LNCAP (cell line): ENCODE measurements at regions not wholly inside any gene's neighbourhood (a gene's known extent, or its start where the extent isn't known, plus 50 kb on each side); places are given as distances from the start of the nearest gene placed in this dataset.

ENCODE experiments used
- TF ChIP-seq, protein P1 (sequence below): fragments of 450-650 bp; IDR thresholded peaks from 2 replicates; pipeline ENCODE4 v1.5.1; 2017; ENCODE audit warnings: mild to moderate bottlenecking

DNA sequence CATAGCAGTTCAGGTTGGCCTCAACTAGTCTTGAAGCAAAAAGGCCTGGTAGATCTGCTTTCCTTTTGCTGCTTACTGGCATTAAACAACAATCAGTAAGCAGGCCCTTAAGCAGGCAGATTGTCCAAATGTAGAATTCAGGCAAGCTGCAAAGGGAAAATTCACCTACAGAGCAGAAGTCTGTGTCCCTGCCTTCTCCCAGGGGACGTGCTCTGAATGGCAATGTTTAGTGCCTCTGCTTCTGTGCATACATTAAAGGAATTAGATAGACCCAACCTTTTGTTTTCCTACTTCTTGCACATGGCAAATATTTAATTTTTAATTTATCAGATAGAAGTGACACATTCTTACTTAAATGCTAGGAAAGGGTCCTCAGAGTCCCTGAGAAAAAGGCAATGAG is 328.8 kb upstream of the PIK3R1 start:
- TF ChIP-seq, protein P1, sequence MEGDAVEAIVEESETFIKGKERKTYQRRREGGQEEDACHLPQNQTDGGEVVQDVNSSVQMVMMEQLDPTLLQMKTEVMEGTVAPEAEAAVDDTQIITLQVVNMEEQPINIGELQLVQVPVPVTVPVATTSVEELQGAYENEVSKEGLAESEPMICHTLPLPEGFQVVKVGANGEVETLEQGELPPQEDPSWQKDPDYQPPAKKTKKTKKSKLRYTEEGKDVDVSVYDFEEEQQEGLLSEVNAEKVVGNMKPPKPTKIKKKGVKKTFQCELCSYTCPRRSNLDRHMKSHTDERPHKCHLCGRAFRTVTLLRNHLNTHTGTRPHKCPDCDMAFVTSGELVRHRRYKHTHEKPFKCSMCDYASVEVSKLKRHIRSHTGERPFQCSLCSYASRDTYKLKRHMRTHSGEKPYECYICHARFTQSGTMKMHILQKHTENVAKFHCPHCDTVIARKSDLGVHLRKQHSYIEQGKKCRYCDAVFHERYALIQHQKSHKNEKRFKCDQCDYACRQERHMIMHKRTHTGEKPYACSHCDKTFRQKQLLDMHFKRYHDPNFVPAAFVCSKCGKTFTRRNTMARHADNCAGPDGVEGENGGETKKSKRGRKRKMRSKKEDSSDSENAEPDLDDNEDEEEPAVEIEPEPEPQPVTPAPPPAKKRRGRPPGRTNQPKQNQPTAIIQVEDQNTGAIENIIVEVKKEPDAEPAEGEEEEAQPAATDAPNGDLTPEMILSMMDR: no peak

DNA sequence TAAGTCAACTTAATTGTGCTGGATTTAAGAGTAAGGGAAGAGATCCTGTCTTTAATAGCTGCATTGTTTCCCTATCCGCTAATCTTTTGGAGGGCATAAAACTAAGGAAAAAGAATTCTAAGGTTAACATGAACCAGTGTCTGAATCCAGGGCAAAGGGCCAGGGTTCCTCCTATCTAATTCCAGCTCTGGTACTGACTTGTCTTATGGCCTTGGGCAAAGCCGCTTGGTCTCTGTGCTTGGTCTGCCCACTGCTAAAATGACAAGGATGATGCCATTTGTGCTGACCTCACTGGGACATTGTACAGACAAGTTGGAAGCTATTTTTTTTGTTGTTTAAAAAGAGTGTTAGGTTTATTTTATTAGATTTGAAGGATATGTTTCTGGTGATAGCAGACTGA is 334.7 kb upstream of the PIK3R1 start:
- TF ChIP-seq, protein P1: no peak

DNA sequence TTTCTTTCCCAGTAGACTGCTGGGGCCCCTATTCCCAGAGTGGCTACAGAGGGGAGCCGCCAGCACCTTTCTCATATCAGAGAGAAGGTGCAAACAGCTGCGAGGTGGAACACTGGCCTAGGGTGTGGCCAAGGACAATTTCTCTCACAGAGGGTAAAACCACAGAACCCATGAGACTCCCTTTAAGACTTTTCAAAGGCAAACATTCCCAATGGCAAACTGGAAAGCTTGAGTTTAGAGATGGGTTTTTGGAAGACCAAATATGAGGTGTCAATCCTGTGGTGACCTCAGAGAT is 335.1 kb upstream of the PIK3R1 start:
- TF ChIP-seq, protein P1: no peak

DNA sequence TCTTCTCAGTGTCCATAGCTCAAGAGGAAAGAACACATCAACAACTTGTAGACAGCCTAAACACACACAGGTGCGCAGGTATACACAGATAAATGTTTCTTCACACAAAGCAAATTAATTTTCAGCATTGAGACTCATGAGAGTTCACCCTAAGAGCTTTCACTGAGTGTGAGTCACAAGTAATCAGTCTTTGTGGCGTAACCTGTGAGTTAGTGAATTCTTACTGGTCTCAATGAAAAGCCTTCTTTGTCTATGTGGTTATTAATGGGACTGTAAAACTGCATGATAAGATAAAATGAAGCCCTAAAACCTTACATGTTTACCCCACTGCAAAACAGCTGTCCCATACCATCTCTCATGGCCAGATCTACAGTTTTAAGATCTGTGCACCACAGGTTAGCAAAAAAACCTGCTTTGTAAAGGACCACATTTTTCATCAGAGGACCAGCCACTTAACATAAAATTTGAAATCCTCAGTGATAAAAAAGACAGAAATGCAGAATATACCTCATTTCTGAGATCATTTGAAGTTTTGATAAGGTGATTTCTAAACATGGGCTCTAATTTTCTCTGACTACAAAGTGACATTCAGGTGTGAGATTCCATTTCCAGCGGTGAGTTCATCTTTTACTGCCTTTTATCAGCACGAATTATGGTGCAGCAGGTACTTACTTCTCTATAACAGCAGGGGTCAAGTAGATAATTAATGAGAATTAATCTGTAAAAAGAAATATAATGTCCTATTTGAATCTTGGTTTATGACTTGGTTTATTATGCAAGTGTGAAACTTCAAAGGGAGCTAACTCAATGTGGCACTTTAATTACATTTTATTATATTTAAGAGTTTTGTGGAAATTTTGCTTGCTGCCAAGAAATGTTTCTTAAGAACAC is 335.7 kb upstream of the PIK3R1 start:
- TF ChIP-seq, protein P1: no peak

DNA sequence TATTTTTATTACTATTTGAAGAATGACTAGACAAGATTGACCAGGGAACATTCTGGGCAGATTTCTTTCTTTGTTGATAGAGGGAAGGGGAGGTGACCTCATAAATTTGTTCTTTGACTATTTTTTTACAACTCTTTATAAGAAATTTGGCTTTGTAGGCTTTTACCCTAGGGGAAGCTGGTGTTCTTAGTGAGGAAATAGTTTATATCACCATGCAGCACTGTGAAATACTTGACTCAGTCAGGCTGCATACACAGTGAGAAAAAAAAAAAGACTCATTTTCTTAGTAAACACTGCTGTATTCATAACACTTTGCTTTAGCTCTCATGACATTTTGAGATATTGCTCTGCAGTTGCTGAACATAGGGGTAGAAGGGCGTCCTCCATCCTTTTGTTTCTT is 336.6 kb upstream of the PIK3R1 start:
- TF ChIP-seq, protein P1: no peak

DNA sequence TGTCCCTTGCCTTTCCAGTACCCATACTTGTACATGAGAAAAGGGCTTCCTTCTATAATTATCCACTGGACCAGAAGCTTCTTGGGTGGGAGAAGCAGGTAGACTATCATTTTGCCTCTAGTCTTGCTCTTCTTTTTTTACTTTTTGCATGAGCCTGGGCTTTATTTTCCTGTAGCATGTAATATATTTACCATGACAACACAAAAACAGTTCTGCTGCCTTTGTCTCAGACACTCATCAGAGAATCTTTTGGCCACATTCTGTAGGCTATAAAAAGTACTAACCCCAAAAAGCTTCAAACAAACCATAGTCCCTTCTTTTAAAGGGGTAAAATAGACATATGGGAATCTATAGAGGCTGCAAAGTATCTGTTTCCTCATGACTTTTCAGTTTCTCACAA is 339.2 kb upstream of the PIK3R1 start:
- TF ChIP-seq, protein P1: no peak

DNA sequence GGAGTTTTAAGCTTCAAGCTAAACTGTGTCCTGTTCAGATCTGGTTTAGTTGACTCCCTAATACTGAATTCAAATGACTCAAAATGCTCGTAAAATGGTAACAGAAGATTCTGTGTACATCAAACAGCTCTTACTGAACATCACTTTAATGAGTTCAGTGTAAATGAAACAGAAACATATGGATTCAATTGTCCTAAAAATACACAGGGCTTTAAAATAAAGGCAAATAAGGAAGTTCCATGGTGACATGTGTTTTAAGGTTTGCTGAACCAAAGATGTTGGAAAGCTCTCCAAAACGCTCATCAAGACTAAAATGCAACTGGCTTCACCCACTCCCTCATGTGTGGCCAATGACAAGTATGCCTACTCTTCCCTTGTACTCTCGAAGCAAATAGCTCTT is 340.0 kb upstream of the PIK3R1 start:
- TF ChIP-seq, protein P1: no peak

DNA sequence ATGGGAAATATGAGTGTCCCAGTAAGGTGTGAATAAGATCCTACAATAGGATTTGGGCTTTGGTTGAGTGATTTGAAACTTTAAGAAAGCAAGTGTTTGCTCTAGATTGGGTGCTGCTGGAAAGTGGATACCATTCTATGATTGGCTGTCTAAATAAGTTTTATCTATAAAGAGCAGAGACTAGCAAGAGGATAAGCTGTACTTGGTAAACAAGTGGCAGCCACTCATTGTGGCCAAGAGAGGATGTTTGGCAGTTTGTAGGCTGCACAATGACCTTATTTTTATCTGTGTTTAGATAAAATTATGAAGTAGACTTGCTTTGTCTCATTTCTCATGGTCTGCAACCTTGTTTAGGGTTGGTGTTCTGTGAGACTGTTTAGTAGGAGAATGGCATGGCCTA is 341.6 kb upstream of the PIK3R1 start:
- TF ChIP-seq, protein P1: no peak
